ENCODE measurements at regions not wholly inside any gene's neighbourhood (a gene's known extent, or its start where the extent isn't known, plus 50 kb on each side); places are given as distances from the start of the nearest gene placed in this dataset.

DNA sequence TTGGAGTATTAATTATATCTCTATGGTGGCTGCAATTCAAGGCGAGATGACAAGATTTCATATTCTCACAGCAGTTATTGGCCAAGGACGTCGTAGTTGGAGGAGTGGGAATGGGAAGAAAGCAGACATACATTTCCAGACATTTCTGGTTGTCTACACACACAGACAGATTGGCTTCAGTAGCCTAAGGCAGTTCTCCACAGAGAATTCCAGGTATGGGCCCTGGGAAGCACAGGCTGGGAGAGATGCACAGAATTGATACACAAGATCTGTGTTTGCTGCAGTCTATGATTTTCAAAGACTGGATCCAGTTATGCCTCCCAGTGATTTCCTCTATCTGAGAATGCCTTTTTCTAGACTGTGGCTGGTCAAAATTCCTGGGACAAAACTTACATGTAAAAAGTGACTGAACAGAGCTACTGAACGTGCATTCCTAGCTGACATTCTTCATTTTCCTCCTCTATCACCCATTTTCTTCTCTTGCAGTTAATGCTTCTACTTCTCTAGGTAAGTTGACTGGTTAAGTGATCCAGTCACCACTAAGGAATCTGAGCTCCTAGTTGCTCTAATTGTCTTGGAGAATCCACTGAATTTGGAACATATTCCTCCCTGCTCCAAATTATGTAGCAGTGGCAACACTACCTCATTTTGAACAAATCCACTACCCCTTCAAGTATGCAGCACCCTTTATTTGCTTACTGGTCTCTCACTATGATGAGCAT lies 386.7 kb upstream of the CDH7 start:
- peaks cover 22% of the 10 kb centered on the region for H3K4me1 Mint-ChIP-seq
- no peaks in the 10 kb centered on the region for H3K27me3 Mint-ChIP-seq (ENCODE audit: low read depth)
- H3K36me3 Mint-ChIP-seq: no peaks in the 10 kb centered on the region
- TF ChIP-seq, protein P1, sequence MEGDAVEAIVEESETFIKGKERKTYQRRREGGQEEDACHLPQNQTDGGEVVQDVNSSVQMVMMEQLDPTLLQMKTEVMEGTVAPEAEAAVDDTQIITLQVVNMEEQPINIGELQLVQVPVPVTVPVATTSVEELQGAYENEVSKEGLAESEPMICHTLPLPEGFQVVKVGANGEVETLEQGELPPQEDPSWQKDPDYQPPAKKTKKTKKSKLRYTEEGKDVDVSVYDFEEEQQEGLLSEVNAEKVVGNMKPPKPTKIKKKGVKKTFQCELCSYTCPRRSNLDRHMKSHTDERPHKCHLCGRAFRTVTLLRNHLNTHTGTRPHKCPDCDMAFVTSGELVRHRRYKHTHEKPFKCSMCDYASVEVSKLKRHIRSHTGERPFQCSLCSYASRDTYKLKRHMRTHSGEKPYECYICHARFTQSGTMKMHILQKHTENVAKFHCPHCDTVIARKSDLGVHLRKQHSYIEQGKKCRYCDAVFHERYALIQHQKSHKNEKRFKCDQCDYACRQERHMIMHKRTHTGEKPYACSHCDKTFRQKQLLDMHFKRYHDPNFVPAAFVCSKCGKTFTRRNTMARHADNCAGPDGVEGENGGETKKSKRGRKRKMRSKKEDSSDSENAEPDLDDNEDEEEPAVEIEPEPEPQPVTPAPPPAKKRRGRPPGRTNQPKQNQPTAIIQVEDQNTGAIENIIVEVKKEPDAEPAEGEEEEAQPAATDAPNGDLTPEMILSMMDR (IDR thresholded peaks at IDR 0.05; ENCODE audit: unreplicated experiment): no peak
- no peaks in the 10 kb centered on the region for H3K9me3 Mint-ChIP-seq
- H3K27ac Mint-ChIP-seq: no peak overlapping the region
- H3K4me3 Mint-ChIP-seq: no peak overlapping the region
- DNase-seq (ENCODE audit: low spot score in 2 of 2, unreplicated experiment in 2 of 2): no peak

DNA sequence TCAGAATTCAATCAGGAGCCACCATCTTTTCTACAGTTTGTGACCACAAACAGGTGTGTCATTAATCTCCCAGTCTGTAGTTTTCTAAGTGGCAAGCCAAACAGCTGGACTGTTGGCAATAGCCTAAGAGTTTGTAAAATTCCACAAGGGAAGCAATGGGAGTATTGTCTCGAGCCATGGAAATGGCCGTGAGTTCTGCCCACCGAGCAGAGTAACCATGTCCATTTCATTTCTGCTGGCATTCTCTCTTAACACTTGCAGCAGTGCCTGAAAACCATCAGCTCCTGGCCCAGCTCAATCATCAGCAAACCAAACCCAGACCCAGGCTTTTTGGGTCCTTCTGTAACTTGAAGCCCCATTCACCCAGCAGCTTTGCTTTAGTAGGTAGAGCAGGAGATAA lies 387.8 kb upstream of the CDH7 start:
- no peaks in the 10 kb centered on the region for H3K27me3 Mint-ChIP-seq (ENCODE audit: low read depth)
- H3K4me1 Mint-ChIP-seq: peaks cover 22% of the 10 kb centered on the region
- H3K9me3 Mint-ChIP-seq: no peaks in the 10 kb centered on the region
- DNase-seq (ENCODE audit: low spot score in 2 of 2, unreplicated experiment in 2 of 2): no peak
- H3K4me3 Mint-ChIP-seq: no peak overlapping the region
- H3K27ac Mint-ChIP-seq: no peak overlapping the region
- TF ChIP-seq, protein P1 (IDR thresholded peaks at IDR 0.05; ENCODE audit: unreplicated experiment): no peak
- no peaks in the 10 kb centered on the region for H3K36me3 Mint-ChIP-seq

DNA sequence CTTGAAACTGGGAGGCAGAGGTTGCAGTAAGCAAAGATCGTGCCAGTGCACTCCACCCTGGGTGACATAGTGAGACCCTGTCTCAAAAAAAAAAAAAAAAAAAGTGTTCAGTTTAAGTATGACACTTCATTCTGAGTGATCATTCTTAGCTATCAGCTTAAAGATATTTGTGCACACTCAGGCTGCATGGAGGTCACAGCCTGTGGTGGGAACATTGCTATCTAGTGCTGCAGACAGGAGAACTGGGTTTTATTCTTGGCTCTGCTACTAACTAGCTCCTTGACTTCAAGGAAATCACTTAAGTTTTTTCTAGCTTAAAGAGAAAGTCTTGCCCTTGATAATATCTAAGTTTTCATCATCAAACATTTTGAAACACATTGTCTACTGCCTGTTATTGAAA lies 391.3 kb upstream of the CDH7 start:
- H3K36me3 Mint-ChIP-seq: no peaks in the 10 kb centered on the region
- TF ChIP-seq, protein P1 (IDR thresholded peaks at IDR 0.05; ENCODE audit: unreplicated experiment): no peak
- no peaks in the 10 kb centered on the region for H3K9me3 Mint-ChIP-seq
- peaks cover 12% of the 10 kb centered on the region for H3K4me1 Mint-ChIP-seq
- no peaks in the 10 kb centered on the region for H3K27me3 Mint-ChIP-seq (ENCODE audit: low read depth)
- no peak overlapping the region for H3K4me3 Mint-ChIP-seq
- no peak overlapping the region for H3K27ac Mint-ChIP-seq
- no peak for DNase-seq (ENCODE audit: low spot score in 2 of 2, unreplicated experiment in 2 of 2)

DNA sequence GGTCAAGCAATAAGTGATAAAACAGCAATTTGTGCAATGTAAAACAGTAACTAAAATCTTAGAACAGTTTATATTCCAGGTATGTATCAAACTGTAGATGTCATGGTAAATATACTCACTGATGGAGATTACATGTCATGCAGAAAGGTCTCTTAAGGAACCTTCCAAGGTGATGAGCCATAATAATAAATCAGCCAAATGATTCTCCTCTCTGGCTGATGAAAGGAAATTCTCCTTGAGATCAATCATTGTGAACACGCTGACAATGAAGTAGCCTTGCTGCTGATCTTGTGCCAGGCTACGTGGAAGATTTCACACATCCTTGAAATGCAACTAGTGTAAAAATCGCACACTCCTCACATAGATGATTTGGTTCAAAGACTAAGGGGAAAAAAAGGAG lies 392.5 kb upstream of the CDH7 start:
- Mint-ChIP-seq H3K4me3 (no peak overlapping the region), H3K27ac (no peak overlapping the region), H3K36me3 (no peaks in the 10 kb centered on the region), H3K27me3 (ENCODE audit: low read depth) (no peaks in the 10 kb centered on the region), H3K4me1 (peaks cover 7% of the 10 kb centered on the region), H3K9me3 (no peaks in the 10 kb centered on the region)
- DNase-seq (ENCODE audit: low spot score in 2 of 2, unreplicated experiment in 2 of 2): no peak
- TF ChIP-seq, protein P1 (IDR thresholded peaks at IDR 0.05; ENCODE audit: unreplicated experiment): no peak

DNA sequence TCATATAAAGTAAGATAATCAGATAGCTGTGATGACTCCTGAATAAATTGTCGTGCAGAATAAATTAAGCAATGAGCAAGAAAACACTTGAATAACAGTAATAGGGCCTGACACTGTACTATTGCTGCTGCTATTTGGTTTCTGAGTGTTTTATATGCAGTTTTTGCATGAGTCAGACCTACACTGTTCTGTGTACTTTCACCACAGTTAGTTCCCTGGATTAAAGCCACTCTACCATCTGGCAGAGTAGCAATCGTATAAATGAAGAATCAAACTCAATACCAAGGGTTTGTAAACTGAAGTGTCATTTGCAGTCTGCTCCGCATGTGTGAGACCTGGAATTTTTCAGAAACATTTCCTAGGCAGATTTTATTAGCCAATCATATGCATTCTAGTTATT lies 398.6 kb upstream of the CDH7 start:
- Mint-ChIP-seq H3K4me3 (no peak overlapping the region), H3K36me3 (no peaks in the 10 kb centered on the region), H3K27ac (no peak overlapping the region), H3K4me1 (no peaks in the 10 kb centered on the region), H3K9me3 (no peaks in the 10 kb centered on the region), H3K27me3 (ENCODE audit: low read depth) (no peaks in the 10 kb centered on the region)
- no peak for DNase-seq (ENCODE audit: low spot score in 2 of 2, unreplicated experiment in 2 of 2)
- TF ChIP-seq, protein P1 (IDR thresholded peaks at IDR 0.05; ENCODE audit: unreplicated experiment): no peak

DNA sequence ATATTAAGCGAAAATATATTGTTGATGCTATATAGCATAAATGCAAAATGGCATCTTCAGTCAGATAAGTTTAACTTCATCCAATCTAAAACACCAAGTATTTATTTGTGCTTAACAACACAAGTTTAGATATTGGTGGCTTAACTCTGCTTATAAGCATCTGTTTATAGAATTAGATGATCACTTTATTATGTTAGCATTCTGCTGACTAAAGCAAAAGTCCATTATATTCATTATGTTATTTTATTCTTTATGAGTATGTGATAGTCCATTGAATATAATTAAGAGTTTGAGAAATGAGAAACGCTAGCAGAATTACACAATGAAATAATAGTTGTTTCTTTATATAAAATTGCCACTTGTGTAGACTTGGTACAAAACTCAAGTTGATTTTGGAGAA lies 401.2 kb upstream of the CDH7 start:
- no peaks in the 10 kb centered on the region for H3K9me3 Mint-ChIP-seq
- H3K4me3 Mint-ChIP-seq: no peak overlapping the region
- TF ChIP-seq, protein P1 (IDR thresholded peaks at IDR 0.05; ENCODE audit: unreplicated experiment): no peak
- no peaks in the 10 kb centered on the region for H3K4me1 Mint-ChIP-seq
- no peak overlapping the region for H3K27ac Mint-ChIP-seq
- DNase-seq (ENCODE audit: low spot score in 2 of 2, unreplicated experiment in 2 of 2): no peak
- H3K36me3 Mint-ChIP-seq: no peaks in the 10 kb centered on the region
- H3K27me3 Mint-ChIP-seq (ENCODE audit: low read depth): no peaks in the 10 kb centered on the region
